Fibroblast of pulmonary artery (primary cell): ENCODE measurements at regions not wholly inside any gene's neighbourhood (a gene's known extent, or its start where the extent isn't known, plus 50 kb on each side); places are given as distances from the start of the nearest gene placed in this dataset.
A peak's percentile ranks its signal among the peaks of the same experiment; 100 is the strongest.

ENCODE experiments used
- DNase-seq: peaks from one replicate; pipeline ENCODE4 v3.0.0-alpha.2; 2010; ENCODE audit warnings: low read depth
- H3K4me3 ChIP-seq: replicated peaks from 2 replicates; pipeline ENCODE4 v1.5.1; 2011; ENCODE audit warnings: low read depth, mild to moderate bottlenecking, control low read depth, low read length, moderate library complexity
- TF ChIP-seq, protein P1 (sequence below): IDR thresholded peaks from 2 replicates; pipeline ENCODE4 v1.5.1; 2011; ENCODE audit warnings: mild to moderate bottlenecking, control low read depth, low read length, inconsistent platforms; ENCODE audit errors: missing control alignments

- H3K4me3 ChIP-seq: no peak overlapping the region
- DNase-seq: no peak
- TF ChIP-seq, protein P1, sequence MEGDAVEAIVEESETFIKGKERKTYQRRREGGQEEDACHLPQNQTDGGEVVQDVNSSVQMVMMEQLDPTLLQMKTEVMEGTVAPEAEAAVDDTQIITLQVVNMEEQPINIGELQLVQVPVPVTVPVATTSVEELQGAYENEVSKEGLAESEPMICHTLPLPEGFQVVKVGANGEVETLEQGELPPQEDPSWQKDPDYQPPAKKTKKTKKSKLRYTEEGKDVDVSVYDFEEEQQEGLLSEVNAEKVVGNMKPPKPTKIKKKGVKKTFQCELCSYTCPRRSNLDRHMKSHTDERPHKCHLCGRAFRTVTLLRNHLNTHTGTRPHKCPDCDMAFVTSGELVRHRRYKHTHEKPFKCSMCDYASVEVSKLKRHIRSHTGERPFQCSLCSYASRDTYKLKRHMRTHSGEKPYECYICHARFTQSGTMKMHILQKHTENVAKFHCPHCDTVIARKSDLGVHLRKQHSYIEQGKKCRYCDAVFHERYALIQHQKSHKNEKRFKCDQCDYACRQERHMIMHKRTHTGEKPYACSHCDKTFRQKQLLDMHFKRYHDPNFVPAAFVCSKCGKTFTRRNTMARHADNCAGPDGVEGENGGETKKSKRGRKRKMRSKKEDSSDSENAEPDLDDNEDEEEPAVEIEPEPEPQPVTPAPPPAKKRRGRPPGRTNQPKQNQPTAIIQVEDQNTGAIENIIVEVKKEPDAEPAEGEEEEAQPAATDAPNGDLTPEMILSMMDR: no peak
These were observed 114.6 kb upstream of the FAT1 start for GRCh38 chr4:186838295-186838694.

DNA sequence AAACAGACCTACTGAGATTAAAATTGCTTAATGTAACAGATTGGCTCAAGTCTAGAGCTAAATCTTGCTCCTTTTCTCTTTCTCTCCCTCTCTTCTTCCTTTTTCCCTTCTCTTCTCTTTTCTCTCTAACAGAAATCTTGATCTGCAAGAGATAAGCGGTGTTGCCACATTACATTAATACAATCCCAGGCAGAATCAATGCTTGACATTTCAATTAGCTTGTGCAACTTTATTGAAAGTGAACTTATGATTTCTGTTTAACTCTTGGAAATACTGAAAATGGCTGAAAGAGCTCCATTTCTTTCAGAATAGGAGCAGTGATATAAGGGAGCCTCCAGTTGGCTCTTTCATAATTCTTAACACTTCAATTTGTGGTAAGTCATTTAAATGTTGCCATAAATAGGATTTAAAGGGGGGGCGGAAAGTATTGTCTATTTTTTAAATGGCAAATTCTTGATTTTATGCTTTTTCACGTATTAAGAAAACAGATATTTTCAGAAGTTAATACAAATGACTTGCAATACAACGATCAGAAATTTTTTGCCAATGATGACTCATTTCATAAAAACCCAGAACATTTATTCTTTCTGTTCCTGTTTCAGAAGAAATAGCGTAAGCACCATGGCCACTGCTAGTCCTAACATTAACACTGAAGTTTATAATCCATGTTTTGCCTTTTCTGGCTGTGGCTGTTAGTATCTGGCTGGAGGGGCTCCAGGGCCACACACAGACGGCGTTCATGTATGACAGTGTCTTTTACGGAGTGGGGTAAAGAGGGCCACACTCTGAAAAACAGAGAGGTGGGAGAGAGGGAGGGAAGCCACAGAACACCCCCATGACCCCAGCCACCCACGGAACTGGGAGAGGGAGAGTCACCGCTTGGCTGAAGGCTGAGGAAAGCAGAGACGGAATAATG lies 115.7 kb upstream of the FAT1 start:
- TF ChIP-seq, protein P1: no peak
- peak overlapping the region; percentile 6 for H3K4me3 ChIP-seq
- peak; percentile 89 for DNase-seq

- DNase-seq: no peak
- TF ChIP-seq, protein P1: no peak
- H3K4me3 ChIP-seq: no peak overlapping the region
These were observed 116.6 kb upstream of the FAT1 start for GRCh38 chr4:186840222-186840701.

DNA sequence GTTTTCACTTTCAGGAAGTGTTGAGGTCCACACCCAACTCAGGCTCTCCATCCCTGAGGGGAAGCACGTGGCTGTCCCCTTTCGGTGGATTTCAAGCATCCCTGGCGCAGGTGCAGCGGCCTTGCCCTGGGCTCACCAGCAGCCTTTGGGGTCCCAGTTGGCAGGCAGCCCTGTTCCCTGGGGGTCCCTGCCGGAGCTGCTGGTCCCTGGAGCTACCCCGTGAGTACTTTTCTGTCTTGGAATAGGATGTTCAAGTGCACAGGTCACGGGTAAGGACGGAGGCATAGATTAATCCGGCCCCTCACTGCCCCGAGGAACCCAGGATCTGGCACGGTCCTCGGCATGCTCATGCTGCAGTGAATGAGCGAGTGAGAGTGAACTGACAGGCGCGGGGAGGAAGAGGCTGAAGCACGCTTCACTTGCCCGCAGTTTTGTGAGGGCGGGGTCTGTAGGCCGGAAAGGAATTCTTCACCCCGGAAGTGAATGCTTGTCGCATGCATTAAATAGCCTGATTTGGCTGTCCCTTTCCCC lies 117.2 kb upstream of the FAT1 start:
- DNase-seq: no peak
- H3K4me3 ChIP-seq: no peak overlapping the region
- TF ChIP-seq, protein P1: no peak

DNA sequence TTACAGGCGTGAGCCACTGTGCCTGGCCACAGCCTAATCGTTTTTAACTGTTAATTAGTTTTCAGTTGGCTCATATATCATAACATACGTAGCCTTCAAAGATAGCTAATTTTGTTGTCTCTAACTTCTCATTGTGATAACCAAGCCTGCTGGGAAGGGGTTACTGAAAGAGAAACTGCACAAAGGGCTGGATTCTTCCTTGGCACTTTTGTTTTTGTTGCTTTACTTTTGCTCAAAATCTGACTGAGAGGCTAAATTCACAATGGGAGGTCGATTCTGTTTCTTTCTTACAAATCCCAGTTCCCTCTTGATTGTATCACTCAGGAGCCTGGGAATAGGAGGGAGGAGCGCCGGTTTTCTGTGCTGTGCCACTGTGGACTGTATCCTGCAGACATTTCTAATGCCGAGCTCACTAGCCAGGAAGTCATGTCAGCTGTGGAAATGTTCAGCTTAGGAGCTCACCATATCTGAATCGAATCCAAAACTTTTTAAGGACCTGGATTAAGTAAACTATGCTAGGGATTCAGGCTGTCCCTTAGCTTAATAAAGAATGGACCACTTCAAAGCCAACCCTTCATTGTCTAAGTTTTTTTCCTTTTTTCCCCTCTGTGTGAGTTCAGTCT lies 120.5 kb upstream of the FAT1 start:
- H3K4me3 ChIP-seq: peak overlapping the region; percentile 24
- TF ChIP-seq, protein P1: no peak
- DNase-seq: peak; percentile 72

DNA sequence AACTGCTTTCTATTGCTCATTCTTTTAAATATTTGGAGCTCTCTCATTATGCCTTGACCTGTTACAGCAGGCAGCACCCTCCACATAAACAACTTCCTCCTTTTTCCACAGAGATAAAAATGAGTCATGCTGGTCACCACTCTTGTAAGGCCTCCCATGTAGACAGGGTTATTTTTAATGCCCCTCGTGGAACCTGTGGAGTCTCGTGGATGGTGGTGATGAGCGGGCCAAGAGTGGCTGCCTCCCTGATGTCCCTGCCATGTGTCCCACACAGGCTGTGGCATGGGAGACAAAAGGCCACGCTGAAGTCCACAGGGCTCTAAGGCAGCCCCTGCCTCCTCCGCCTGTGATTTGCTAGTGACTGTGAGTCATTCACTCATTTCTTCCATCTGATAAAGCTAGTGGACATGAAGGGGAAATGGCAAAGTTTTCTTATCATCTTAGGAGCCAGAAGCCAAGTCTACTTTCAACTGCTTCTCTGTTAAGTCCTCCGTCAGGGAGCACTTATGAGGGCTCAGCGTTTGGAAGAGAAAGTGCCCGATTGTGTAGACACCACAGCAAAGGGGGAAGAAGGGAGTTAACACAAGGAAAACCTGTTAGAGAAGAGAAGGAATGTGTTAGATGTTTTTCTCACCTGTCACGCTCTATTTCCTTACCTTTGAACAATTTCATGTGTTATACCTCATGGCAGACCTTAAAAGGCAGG lies 121.6 kb upstream of the FAT1 start:
- DNase-seq: peak; percentile 90
- TF ChIP-seq, protein P1: no peak

More for the DNA sequence above, 121.6 kb upstream of the FAT1 start:
- no peak overlapping the region for H3K4me3 ChIP-seq
